ENCODE measurements at regions not wholly inside any gene's neighbourhood (a gene's known extent, or its start where the extent isn't known, plus 50 kb on each side); places are given as distances from the start of the nearest gene placed in this dataset.

GRCh38 chr6:62889240-62889639 is 322.0 kb upstream of the FKBP1C start:
- Histone ChIP-seq H3K27ac (ENCODE audit: low read length, poor library complexity, severe bottlenecking) (no peak overlapping the region), H2BK12ac (ENCODE audit: low read length in 2 of 2) (no peak overlapping the region), H3K4ac (ENCODE audit: low read depth in 1 of 2, low read length in 2 of 2) (no peak overlapping the region), H3K23ac (ENCODE audit: low read length in 2 of 2) (no peak overlapping the region), H2BK5ac (ENCODE audit: low read depth, low read length, poor library complexity, severe bottlenecking) (no peak overlapping the region), H3K79me1 (replicated peaks; ENCODE audit: low read length, poor library complexity, severe bottlenecking) (no peaks in the 10 kb centered on the region), H3K36me3 (ENCODE audit: control insufficient read depth in 1 of 2, insufficient read depth in 2 of 2, low read depth in 1 of 2, low read length in 2 of 2) (no peaks in the 10 kb centered on the region), H3K9ac (ENCODE audit: low read length) (no peak overlapping the region), H3K9me3 (ENCODE audit: control insufficient read depth, low read length) (no peaks in the 10 kb centered on the region), H3K27me3 (ENCODE audit: control insufficient read depth in 1 of 2, insufficient read depth in 1 of 2, low read length in 2 of 2) (no peaks in the 10 kb centered on the region), H2AFZ (ENCODE audit: low read depth, low read length) (no peak overlapping the region), H2BK15ac (ENCODE audit: low read depth, poor library complexity, severe bottlenecking) (no peak overlapping the region), H2BK120ac (ENCODE audit: low read depth, low read length) (no peak overlapping the region), H3K4me1 (ENCODE audit: control insufficient read depth, insufficient read depth, low read depth, low read length) (no peaks in the 10 kb centered on the region), H3K4me3 (ENCODE audit: insufficient read depth in 1 of 2, low read depth in 1 of 2, low read length in 2 of 2) (no peak overlapping the region), H4K8ac (ENCODE audit: low read length) (no peak overlapping the region), H3K18ac (ENCODE audit: low read depth in 1 of 2, low read length in 2 of 2) (no peak overlapping the region), H4K91ac (ENCODE audit: low read length) (no peak overlapping the region), H3K14ac (ENCODE audit: low read length in 2 of 2) (no peak overlapping the region), H3K4me2 (ENCODE audit: low read length, poor library complexity, severe bottlenecking) (no peak overlapping the region), H2AK5ac (ENCODE audit: low read length, severe bottlenecking) (no peak overlapping the region)
- WGBS = no CpG with 5 or more reads among the region's 2 CpGs
- no peak for DNase-seq

- Histone ChIP-seq H2BK12ac (ENCODE audit: low read length in 2 of 2) (no peak overlapping the region), H2BK120ac (ENCODE audit: low read depth, low read length) (no peak overlapping the region), H4K8ac (ENCODE audit: low read length) (no peak overlapping the region), H2BK15ac (ENCODE audit: low read depth, poor library complexity, severe bottlenecking) (no peak overlapping the region), H3K27ac (ENCODE audit: low read length, poor library complexity, severe bottlenecking) (no peak overlapping the region), H3K18ac (ENCODE audit: low read depth in 1 of 2, low read length in 2 of 2) (no peak overlapping the region), H3K4ac (ENCODE audit: low read depth in 1 of 2, low read length in 2 of 2) (no peak overlapping the region), H3K9me3 (ENCODE audit: control insufficient read depth, low read length) (no peaks in the 10 kb centered on the region), H3K9ac (ENCODE audit: low read length) (no peak overlapping the region), H3K23ac (ENCODE audit: low read length in 2 of 2) (no peak overlapping the region), H3K4me3 (ENCODE audit: insufficient read depth in 1 of 2, low read depth in 1 of 2, low read length in 2 of 2) (no peak overlapping the region), H4K91ac (ENCODE audit: low read length) (no peak overlapping the region), H3K4me2 (ENCODE audit: low read length, poor library complexity, severe bottlenecking) (no peak overlapping the region), H2AFZ (ENCODE audit: low read depth, low read length) (no peak overlapping the region), H2AK5ac (ENCODE audit: low read length, severe bottlenecking) (no peak overlapping the region), H3K27me3 (ENCODE audit: control insufficient read depth in 1 of 2, insufficient read depth in 1 of 2, low read length in 2 of 2) (no peaks in the 10 kb centered on the region), H3K36me3 (ENCODE audit: control insufficient read depth in 1 of 2, insufficient read depth in 2 of 2, low read depth in 1 of 2, low read length in 2 of 2) (no peaks in the 10 kb centered on the region), H3K14ac (ENCODE audit: low read length in 2 of 2) (no peak overlapping the region), H3K4me1 (ENCODE audit: control insufficient read depth, insufficient read depth, low read depth, low read length) (no peaks in the 10 kb centered on the region), H3K79me1 (replicated peaks; ENCODE audit: low read length, poor library complexity, severe bottlenecking) (no peaks in the 10 kb centered on the region), H2BK5ac (ENCODE audit: low read depth, low read length, poor library complexity, severe bottlenecking) (no peak overlapping the region)
- DNase-seq = peak; percentile 4
- WGBS = 20% methylated on average over 1 of the region's 2 CpGs
Observed at GRCh38 chr6:62891065-62891647, 320.1 kb upstream of the FKBP1C start.

GRCh38 chr6:62894114-62894513 is 317.2 kb upstream of the FKBP1C start:
- H3K9me3 ChIP-seq (ENCODE audit: control insufficient read depth, low read length) = no peaks in the 10 kb centered on the region
- H3K4me2 ChIP-seq (ENCODE audit: low read length, poor library complexity, severe bottlenecking) = no peak overlapping the region
- H3K79me1 ChIP-seq (replicated peaks; ENCODE audit: low read length, poor library complexity, severe bottlenecking) = no peaks in the 10 kb centered on the region
- H3K23ac ChIP-seq (ENCODE audit: low read length in 2 of 2) = no peak overlapping the region
- 100% methylated on average over 1 of the region's 1 CpG for WGBS
- no peak overlapping the region for H3K4me3 ChIP-seq (ENCODE audit: insufficient read depth in 1 of 2, low read depth in 1 of 2, low read length in 2 of 2)
- H3K4me1 ChIP-seq (ENCODE audit: control insufficient read depth, insufficient read depth, low read depth, low read length) = no peaks in the 10 kb centered on the region
- no peak overlapping the region for H3K9ac ChIP-seq (ENCODE audit: low read length)
- DNase-seq = no peak
- no peak overlapping the region for H2AK5ac ChIP-seq (ENCODE audit: low read length, severe bottlenecking)
- no peaks in the 10 kb centered on the region for H3K36me3 ChIP-seq (ENCODE audit: control insufficient read depth in 1 of 2, insufficient read depth in 2 of 2, low read depth in 1 of 2, low read length in 2 of 2)
- no peak overlapping the region for H3K14ac ChIP-seq (ENCODE audit: low read length in 2 of 2)
- H3K4ac ChIP-seq (ENCODE audit: low read depth in 1 of 2, low read length in 2 of 2) = no peak overlapping the region
- no peak overlapping the region for H2AFZ ChIP-seq (ENCODE audit: low read depth, low read length)
- H2BK12ac ChIP-seq (ENCODE audit: low read length in 2 of 2) = no peak overlapping the region
- H2BK5ac ChIP-seq (ENCODE audit: low read depth, low read length, poor library complexity, severe bottlenecking) = no peak overlapping the region
- H3K27me3 ChIP-seq (ENCODE audit: control insufficient read depth in 1 of 2, insufficient read depth in 1 of 2, low read length in 2 of 2) = no peaks in the 10 kb centered on the region
- no peak overlapping the region for H4K8ac ChIP-seq (ENCODE audit: low read length)
- H3K27ac ChIP-seq (ENCODE audit: low read length, poor library complexity, severe bottlenecking) = no peak overlapping the region
- no peak overlapping the region for H4K91ac ChIP-seq (ENCODE audit: low read length)
- no peak overlapping the region for H2BK120ac ChIP-seq (ENCODE audit: low read depth, low read length)
- no peak overlapping the region for H3K18ac ChIP-seq (ENCODE audit: low read depth in 1 of 2, low read length in 2 of 2)
- H2BK15ac ChIP-seq (ENCODE audit: low read depth, poor library complexity, severe bottlenecking) = no peak overlapping the region

GRCh38 chr6:62903266-62903665 is 308.0 kb upstream of the FKBP1C start:
- no peak overlapping the region for H2AK5ac ChIP-seq (ENCODE audit: low read length, severe bottlenecking)
- H2BK15ac ChIP-seq (ENCODE audit: low read depth, poor library complexity, severe bottlenecking) = no peak overlapping the region
- H3K18ac ChIP-seq (ENCODE audit: low read depth in 1 of 2, low read length in 2 of 2) = no peak overlapping the region
- DNase-seq = no peak
- H3K27ac ChIP-seq (ENCODE audit: low read length, poor library complexity, severe bottlenecking) = no peak overlapping the region
- H3K4ac ChIP-seq (ENCODE audit: low read depth in 1 of 2, low read length in 2 of 2) = no peak overlapping the region
- H3K4me2 ChIP-seq (ENCODE audit: low read length, poor library complexity, severe bottlenecking) = no peak overlapping the region
- H4K8ac ChIP-seq (ENCODE audit: low read length) = no peak overlapping the region
- H2BK5ac ChIP-seq (ENCODE audit: low read depth, low read length, poor library complexity, severe bottlenecking) = no peak overlapping the region
- H3K9ac ChIP-seq (ENCODE audit: low read length) = no peak overlapping the region
- H3K9me3 ChIP-seq (ENCODE audit: control insufficient read depth, low read length) = no peaks in the 10 kb centered on the region
- no peaks in the 10 kb centered on the region for H3K4me1 ChIP-seq (ENCODE audit: control insufficient read depth, insufficient read depth, low read depth, low read length)
- H3K23ac ChIP-seq (ENCODE audit: low read length in 2 of 2) = no peak overlapping the region
- no peaks in the 10 kb centered on the region for H3K79me1 ChIP-seq (replicated peaks; ENCODE audit: low read length, poor library complexity, severe bottlenecking)
- H3K14ac ChIP-seq (ENCODE audit: low read length in 2 of 2) = no peak overlapping the region
- no peak overlapping the region for H3K4me3 ChIP-seq (ENCODE audit: insufficient read depth in 1 of 2, low read depth in 1 of 2, low read length in 2 of 2)
- H2BK12ac ChIP-seq (ENCODE audit: low read length in 2 of 2) = no peak overlapping the region
- no peaks in the 10 kb centered on the region for H3K36me3 ChIP-seq (ENCODE audit: control insufficient read depth in 1 of 2, insufficient read depth in 2 of 2, low read depth in 1 of 2, low read length in 2 of 2)
- no peaks in the 10 kb centered on the region for H3K27me3 ChIP-seq (ENCODE audit: control insufficient read depth in 1 of 2, insufficient read depth in 1 of 2, low read length in 2 of 2)
- no peak overlapping the region for H2AFZ ChIP-seq (ENCODE audit: low read depth, low read length)
- H2BK120ac ChIP-seq (ENCODE audit: low read depth, low read length) = no peak overlapping the region
- WGBS = no CpG with 5 or more reads among the region's 1 CpG
- no peak overlapping the region for H4K91ac ChIP-seq (ENCODE audit: low read length)

All from mesenchymal stem cell (in vitro differentiated cells and primary cell).